Hypothalamus (tissue), 51 donors: ENCODE measurements at regions not wholly inside any gene's neighbourhood (a gene's known extent, or its start where the extent isn't known, plus 50 kb on each side); places are given as distances from the start of the nearest gene placed in this dataset.

ENCODE experiments used
- DNase-seq, 51 donors: peaks; one replicate each; lab custom pipeline; 2025; lab: John Stamatoyannopoulos, UW

GRCh38 chr2:39608686-39609441 lies 56.9 kb upstream of the TMEM178A start:
- peak in 1 of 51 donors; percentile 15 for DNase-seq

GRCh38 chr2:39609917-39610316 lies 55.8 kb upstream of the TMEM178A start:
- no peak for DNase-seq

GRCh38 chr2:39615675-39616074 lies 50.0 kb upstream of the TMEM178A start:
- no peak for DNase-seq
